H1 (cell line): ENCODE measurements at regions not wholly inside any gene's neighbourhood (a gene's known extent, or its start where the extent isn't known, plus 50 kb on each side); places are given as distances from the start of the nearest gene placed in this dataset.

Experiments
- CTCF ChIA-PET: fragments of 300-600 bp; sonication (Branson Sonifier 250); formaldehyde crosslinking; loops from one replicate; lab custom pipeline; 2021; ENCODE audit not compliant: partially characterized antibody; lab: Charles Lee
- POLR2A ChIA-PET: fragments of 300-600 bp; sonication (Branson Sonifier 250); formaldehyde crosslinking; loops from one replicate; lab custom pipeline; 2021; ENCODE audit warnings: inconsistent platforms; ENCODE audit not compliant: partially characterized antibody; lab: Charles Lee
- DNase-seq, 2 experiments: peaks; one replicate each; pipeline versions ENCODE4 v3.0.0 to v3.0.0-alpha.2; 2010 to 2022; ENCODE audit warnings: low spot score in 2 of 2, low read depth in 1 of 2, mixed read lengths in 1 of 2
- FAIRE-seq: peaks from 2 replicates; lab custom pipeline; 2011; peaks lifted over from hg19 to GRCh38; lab: Jason Lieb, UNC
- H2AFZ ChIP-seq: 2 replicates; pipeline ENCODE4 v1.8.1; 2012; ENCODE audit warnings: low read length, inconsistent platforms
- H2AK5ac ChIP-seq: 2 replicates; pipeline ENCODE4 v1.6.1; 2013; ENCODE audit warnings: low read depth, low read length
- H2BK120ac ChIP-seq: replicated peaks from 2 replicates; pipeline ENCODE3; 2013; ENCODE audit warnings: low read depth, low read length, inconsistent platforms
- H2BK12ac ChIP-seq: 2 replicates; pipeline ENCODE4 v1.6.1; 2013; ENCODE audit warnings: low read depth, low read length
- H2BK15ac ChIP-seq: 2 replicates; pipeline ENCODE4 v1.6.1; 2013; ENCODE audit warnings: low read length
- H2BK20ac ChIP-seq: 2 replicates; pipeline ENCODE4 v1.6.1; 2013; ENCODE audit warnings: low read length
- H2BK5ac ChIP-seq: 2 replicates; pipeline ENCODE4 v1.6.1; 2013; ENCODE audit warnings: low read depth, low read length
- H3K14ac ChIP-seq: 2 replicates; pipeline ENCODE4 v1.6.1; 2013; ENCODE audit warnings: inconsistent platforms; ENCODE audit not compliant: insufficient read length
- H3K18ac ChIP-seq: 2 replicates; pipeline ENCODE4 v1.6.1; 2013; ENCODE audit warnings: low read length; ENCODE audit errors: extremely low read depth
- H3K23ac ChIP-seq: 2 replicates; pipeline ENCODE4 v1.6.1; 2013; ENCODE audit warnings: inconsistent platforms; ENCODE audit not compliant: insufficient read length
- H3K23me2 ChIP-seq: 2 replicates; pipeline ENCODE4 v1.6.1; 2013; ENCODE audit warnings: low read depth, low read length
- H3K27ac ChIP-seq: 2 replicates; pipeline ENCODE4 v1.6.1; 2011; ENCODE audit warnings: low read depth, low read length, inconsistent platforms
- H3K27me3 ChIP-seq, 4 experiments: replicated peaks in 1 of 4; 1 replicate in 1 of 4; 2 replicates in 3 of 4; pipeline versions ENCODE4 v1.6.1 to v1.8.1; 2011 to 2013; ENCODE audit warnings: low read length in 3 of 4, mild to moderate bottlenecking in 3 of 4, inconsistent platforms in 2 of 4, mixed read lengths in 2 of 4, moderate library complexity in 1 of 4; ENCODE audit not compliant: control insufficient read depth in 3 of 4, insufficient read depth in 3 of 4; ENCODE audit errors: extremely low read depth in 1 of 4
- H3K36me3 ChIP-seq, 4 experiments: 2 replicates each; pipeline versions ENCODE4 v1.6.1 to v1.8.1; 2011 to 2013; ENCODE audit warnings: mild to moderate bottlenecking in 4 of 4, low read length in 3 of 4, moderate library complexity in 2 of 4, control low read depth in 1 of 4, inconsistent platforms in 1 of 4; ENCODE audit not compliant: insufficient read depth in 4 of 4, control insufficient read depth in 2 of 4
- H3K4ac ChIP-seq: replicated peaks from 2 replicates; pipeline ENCODE3; 2013; ENCODE audit warnings: low read length, low read depth, mixed read lengths, inconsistent platforms; ENCODE audit not compliant: insufficient read length
- H3K4me1 ChIP-seq, 4 experiments: replicated peaks in 1 of 4; 1 replicate in 1 of 4; 2 replicates in 3 of 4; pipeline versions ENCODE4 v1.6.1 to v1.8.1; 2011 to 2013; ENCODE audit warnings: low read length in 3 of 4, inconsistent platforms in 2 of 4, mixed read lengths in 1 of 4; ENCODE audit not compliant: insufficient read depth in 4 of 4, control insufficient read depth in 3 of 4
- H3K4me2 ChIP-seq, 2 experiments: 2 replicates each; pipeline versions ENCODE4 v1.6.1 to v1.8.1; 2011 to 2013; ENCODE audit warnings: low read depth in 2 of 2, low read length in 2 of 2, control low read depth in 1 of 2, inconsistent platforms in 1 of 2, mild to moderate bottlenecking in 1 of 2; ENCODE audit not compliant: insufficient read depth in 1 of 2
- H3K4me3 ChIP-seq, 4 experiments: fragments of 200-600, 300-600 bp in 1 of 4; sonication (generic), shearing (Covaris generic), sonication (Bioruptor Twin) in 1 of 4; 2 replicates each; pipeline versions ENCODE4 v1.5.1 to v1.8.1; 2011 to 2016; ENCODE audit warnings: low read length in 4 of 4, low read depth in 3 of 4, control low read depth in 2 of 4, inconsistent platforms in 2 of 4, mild to moderate bottlenecking in 2 of 4, mixed read lengths in 1 of 4, moderate library complexity in 1 of 4; ENCODE audit not compliant: insufficient read depth in 2 of 4; ENCODE audit errors: extremely low read depth in 1 of 4
- H3K56ac ChIP-seq: replicated peaks from 2 replicates; pipeline ENCODE3; 2013; ENCODE audit warnings: low read depth, mild to moderate bottlenecking, mixed read lengths, low read length, inconsistent platforms; ENCODE audit not compliant: insufficient read length
- H3K79me1 ChIP-seq: 2 replicates; pipeline ENCODE4 v1.6.1; 2013; ENCODE audit warnings: low read depth, low read length, control low read depth
- H3K79me2 ChIP-seq, 2 experiments: 2 replicates each; pipeline versions ENCODE4 v1.6.1 to v1.8.1; 2012 to 2013; ENCODE audit warnings: low read length in 2 of 2, mild to moderate bottlenecking in 2 of 2, inconsistent platforms in 1 of 2; ENCODE audit not compliant: insufficient read depth in 2 of 2, control insufficient read depth in 1 of 2
- H3K9ac ChIP-seq, 4 experiments: replicated peaks in 1 of 4; 1 replicate in 1 of 4; 2 replicates in 3 of 4; pipeline versions ENCODE4 v1.6.1 to v1.8.1; 2011 to 2013; ENCODE audit warnings: low read depth in 3 of 4, low read length in 3 of 4, control low read depth in 2 of 4, mild to moderate bottlenecking in 2 of 4, moderate library complexity in 2 of 4, inconsistent platforms in 1 of 4; ENCODE audit errors: extremely low read depth in 1 of 4
- H3K9me3 ChIP-seq, 2 experiments: 2 replicates each; pipeline versions ENCODE4 v1.6.1 to v1.8.1; 2012 to 2013; ENCODE audit warnings: mild to moderate bottlenecking in 2 of 2, moderate library complexity in 2 of 2, control low read depth in 1 of 2, inconsistent platforms in 1 of 2, low read depth in 1 of 2, low read length in 1 of 2, mixed read lengths in 1 of 2; ENCODE audit not compliant: insufficient read depth in 2 of 2
- H4K20me1 ChIP-seq, 2 experiments: replicated peaks in 1 of 2; 2 replicates each; pipeline versions ENCODE3 to v1.8.1; 2011 to 2013; ENCODE audit warnings: inconsistent platforms in 2 of 2, low read length in 2 of 2, mild to moderate bottlenecking in 1 of 2; ENCODE audit not compliant: insufficient read depth in 2 of 2, control insufficient read depth in 1 of 2
- H4K5ac ChIP-seq: 2 replicates; pipeline ENCODE4 v1.6.1; 2013; ENCODE audit warnings: low read length, low read depth, mixed read lengths, inconsistent platforms; ENCODE audit not compliant: insufficient read length
- H4K8ac ChIP-seq: 2 replicates; pipeline ENCODE4 v1.8.0; 2013; ENCODE audit warnings: mild to moderate bottlenecking, moderate library complexity, low read length, inconsistent platforms; ENCODE audit not compliant: insufficient read depth; ENCODE audit errors: extremely low read depth
- H4K91ac ChIP-seq: replicated peaks from 2 replicates; pipeline ENCODE3; 2013; ENCODE audit warnings: low read length, mixed read lengths, inconsistent platforms; ENCODE audit not compliant: insufficient read length
- CEBPB ChIP-seq: IDR thresholded peaks from 2 replicates; pipeline ENCODE4 v1.6.1; 2012; ENCODE audit warnings: low read depth, low read length
- EZH2 ChIP-seq: fragments of 200-600 bp; sonication (generic); IDR thresholded peaks from 2 replicates; pipeline ENCODE4 v1.7.1; 2012; ENCODE audit warnings: low read depth, mild to moderate bottlenecking, moderate library complexity, low read length, inconsistent platforms; ENCODE audit not compliant: severe bottlenecking
- KDM4A ChIP-seq: IDR thresholded peaks from one replicate; pipeline ENCODE4 v1.7.1; 2012; ENCODE audit warnings: low read depth, mild to moderate bottlenecking, moderate library complexity, low read length, inconsistent platforms; ENCODE audit not compliant: severe bottlenecking
- NRF1 ChIP-seq: IDR thresholded peaks from 2 replicates; pipeline ENCODE4 v1.6.1; 2011; ENCODE audit warnings: mild to moderate bottlenecking, low read depth, low read length, improper control_type of control experiment
- RAD21 ChIP-seq, 2 experiments: IDR thresholded peaks in 1 of 2; conservative IDR thresholded peaks in 1 of 2; 2 replicates each; pipeline ENCODE4 v1.6.1; 2011; ENCODE audit warnings: low read depth in 2 of 2, low read length in 2 of 2, improper control_type of control experiment in 1 of 2, inconsistent platforms in 1 of 2, mild to moderate bottlenecking in 1 of 2, moderate library complexity in 1 of 2
- SP4 ChIP-seq: IDR thresholded peaks from 2 replicates; pipeline ENCODE4 v1.6.1; 2012; ENCODE audit warnings: low read length, inconsistent platforms
- SRF ChIP-seq: IDR thresholded peaks from 2 replicates; pipeline ENCODE4 v1.6.1; 2011; ENCODE audit warnings: mild to moderate bottlenecking, low read depth, low read length, moderate library complexity
- TAF1 ChIP-seq: IDR thresholded peaks from 2 replicates; pipeline ENCODE4 v1.6.1; 2011; ENCODE audit warnings: mild to moderate bottlenecking, low read depth, low read length
- TBP ChIP-seq: IDR thresholded peaks from 2 replicates; pipeline ENCODE4 v1.6.1; 2011; ENCODE audit warnings: low read depth, low read length, improper control_type of control experiment
- YY1 ChIP-seq: IDR thresholded peaks from 2 replicates; pipeline ENCODE4 v1.6.1; 2011; ENCODE audit warnings: low read depth, mild to moderate bottlenecking, low read length
- WGBS, 2 experiments: shearing (Covaris generic) in 1 of 2; methylation state at CpG; one replicate each; pipeline versions ENCODE4 v1.1.6 to v1.1.7; 2013 to 2015; ENCODE audit warnings: low lambda C conversion rate in 2 of 2, mixed read lengths in 2 of 2, inconsistent platforms in 1 of 2, low coverage in 1 of 2, missing lambda C conversion rate in 1 of 2; ENCODE audit not compliant: insufficient replicate concordance in 2 of 2, insufficient coverage in 1 of 2, insufficient read length in 1 of 2; ENCODE audit errors: extremely low coverage in 1 of 2, missing lambda C conversion rate in 1 of 2; 5-methylcytosine and 5-hydroxymethylcytosine counted together
- TF ChIP-seq, protein P1 (sequence below): IDR thresholded peaks from 2 replicates; pipeline ENCODE4 v1.6.1; 2012; ENCODE audit warnings: low read length, inconsistent platforms
- TF ChIP-seq, protein P2 (sequence below): IDR thresholded peaks from 2 replicates; pipeline ENCODE4 v1.6.1; 2012; ENCODE audit warnings: inconsistent platforms

DNA sequence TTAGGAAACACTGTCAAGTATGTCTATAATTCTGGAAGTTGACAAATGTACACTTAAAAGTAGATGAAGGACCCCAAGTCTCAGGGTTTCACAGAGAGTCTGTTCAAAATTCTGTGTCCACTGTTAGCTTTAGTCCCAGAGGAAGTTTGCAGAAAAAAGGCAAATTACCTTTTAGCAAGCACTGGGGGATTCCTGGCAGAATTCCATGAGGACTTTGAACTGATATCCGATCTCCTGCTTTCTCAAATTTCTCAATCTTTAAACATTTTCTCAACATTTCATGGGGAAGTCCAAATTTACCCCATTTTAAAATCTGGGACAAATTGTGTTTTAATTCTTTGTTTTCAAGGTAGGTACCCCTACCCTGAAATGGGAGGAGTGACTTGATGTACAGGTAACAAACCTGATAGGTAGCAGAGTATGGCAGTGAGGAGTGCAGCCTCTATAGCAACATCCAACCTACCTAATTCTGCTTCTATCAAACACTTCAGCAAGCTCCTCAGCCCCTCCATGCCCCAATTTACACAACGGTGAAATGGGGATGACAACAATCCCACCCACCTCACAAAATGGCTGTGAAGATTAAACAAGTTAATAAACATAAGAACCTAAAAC is 344.9 kb downstream of the OMA1 start:
- H3K36me3 ChIP-seq = no peaks in the 10 kb centered on the region; a peak in 1 of 8 replicates
- no peak overlapping the region for H2BK15ac ChIP-seq
- no peak overlapping the region for H2BK5ac ChIP-seq
- no peak overlapping the region for H3K23ac ChIP-seq
- H4K91ac ChIP-seq = no peak overlapping the region
- H3K23me2 ChIP-seq = no peaks in the 10 kb centered on the region
- H3K4me3 ChIP-seq = no peak overlapping the region
- no peak overlapping the region for H3K27ac ChIP-seq
- no peak overlapping the region for H3K4me2 ChIP-seq
- no peak overlapping the region for H2AK5ac ChIP-seq
- H3K9ac ChIP-seq = no peak overlapping the region
- 95% methylated on average over 2 of the region's 2 CpGs; no CpG with 5 or more reads in 1 of the 2 experiments for WGBS, 2 experiments
- no peak overlapping the region for H2AFZ ChIP-seq
- H3K18ac ChIP-seq = no peak overlapping the region
- CTCF ChIA-PET = interaction anchor here (0.8 to 1.5 kb wide), 2 partner anchors 45 to 47 kb away, joined by 3 read pairs; no protein-coding TSS in a partner anchor
- no peaks in the 10 kb centered on the region for H3K4me1 ChIP-seq
- no peak overlapping the region for H4K5ac ChIP-seq
- no peak overlapping the region for H3K14ac ChIP-seq
- H4K20me1 ChIP-seq = no peaks in the 10 kb centered on the region
- TF ChIP-seq KDM4A (no peak), RAD21 (IDR thresholded peaks at IDR 0.05 in 1 of 2, conservative IDR thresholded peaks at IDR 0.05 in 1 of 2; ENCODE audit: low read depth in 2 of 2, low read length in 2 of 2) (no peak), CEBPB (no peak), YY1 (no peak), SRF (no peak), EZH2 (no peak), TAF1 (no peak), TBP (no peak), SP4 (no peak), NRF1 (no peak)
- TF ChIP-seq, protein P1, sequence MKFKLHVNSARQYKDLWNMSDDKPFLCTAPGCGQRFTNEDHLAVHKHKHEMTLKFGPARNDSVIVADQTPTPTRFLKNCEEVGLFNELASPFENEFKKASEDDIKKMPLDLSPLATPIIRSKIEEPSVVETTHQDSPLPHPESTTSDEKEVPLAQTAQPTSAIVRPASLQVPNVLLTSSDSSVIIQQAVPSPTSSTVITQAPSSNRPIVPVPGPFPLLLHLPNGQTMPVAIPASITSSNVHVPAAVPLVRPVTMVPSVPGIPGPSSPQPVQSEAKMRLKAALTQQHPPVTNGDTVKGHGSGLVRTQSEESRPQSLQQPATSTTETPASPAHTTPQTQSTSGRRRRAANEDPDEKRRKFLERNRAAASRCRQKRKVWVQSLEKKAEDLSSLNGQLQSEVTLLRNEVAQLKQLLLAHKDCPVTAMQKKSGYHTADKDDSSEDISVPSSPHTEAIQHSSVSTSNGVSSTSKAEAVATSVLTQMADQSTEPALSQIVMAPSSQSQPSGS = no peak
- TF ChIP-seq, protein P2, sequence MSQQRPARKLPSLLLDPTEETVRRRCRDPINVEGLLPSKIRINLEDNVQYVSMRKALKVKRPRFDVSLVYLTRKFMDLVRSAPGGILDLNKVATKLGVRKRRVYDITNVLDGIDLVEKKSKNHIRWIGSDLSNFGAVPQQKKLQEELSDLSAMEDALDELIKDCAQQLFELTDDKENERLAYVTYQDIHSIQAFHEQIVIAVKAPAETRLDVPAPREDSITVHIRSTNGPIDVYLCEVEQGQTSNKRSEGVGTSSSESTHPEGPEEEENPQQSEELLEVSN = no peak
- FAIRE-seq (no peak), DNase-seq (no peak)
- no peaks in the 10 kb centered on the region for H3K9me3 ChIP-seq
- no peak overlapping the region for H2BK12ac ChIP-seq
- no peak overlapping the region for H4K8ac ChIP-seq
- no peak overlapping the region for H3K56ac ChIP-seq
- H2BK20ac ChIP-seq = no peak overlapping the region
- no peaks in the 10 kb centered on the region for H3K79me1 ChIP-seq
- H3K27me3 ChIP-seq = no peaks in the 10 kb centered on the region
- no peaks in the 10 kb centered on the region for H3K79me2 ChIP-seq
- POLR2A ChIA-PET = no interaction called here
- H2BK120ac ChIP-seq = no peak overlapping the region
- H3K4ac ChIP-seq = no peak overlapping the region
